ENCODE measurements at regions not wholly inside any gene's neighbourhood (a gene's known extent, or its start where the extent isn't known, plus 50 kb on each side); places are given as distances from the start of the nearest gene placed in this dataset.

- no peak for DNase-seq (ENCODE audit: extremely low spot score)
- no peaks in the 10 kb centered on the region for H3K9me3 ChIP-seq
- H3K27me3 ChIP-seq = no peaks in the 10 kb centered on the region
- no peaks in the 10 kb centered on the region for H3K4me1 ChIP-seq
- no peak for TF ChIP-seq POLR2AphosphoS5 (IDR thresholded peaks at IDR 0.05)
- TF ChIP-seq POLR2A (IDR thresholded peaks at IDR 0.05; ENCODE audit: low read depth) = no peak
- TF ChIP-seq EP300 (IDR thresholded peaks at IDR 0.05) = no peak
- no peak for TF ChIP-seq CTCF (IDR thresholded peaks at IDR 0.05)
- 47% methylated on average over 1 of the region's 1 CpG for WGBS
- no peaks in the 10 kb centered on the region for H3K36me3 ChIP-seq
- intact Hi-C loops (cut with DNase I) = no loop called here
- no peak overlapping the region for H3K4me3 ChIP-seq
- no peak overlapping the region for H3K27ac ChIP-seq (replicated peaks in 1 of 4)
Observed at GRCh38 chr7:14092331-14092730, 102.9 kb upstream of the ETV1 start.

GRCh38 chr7:14085901-14086300 is 96.4 kb upstream of the ETV1 start:
- 97% methylated on average over 1 of the region's 1 CpG for WGBS
- H3K4me1 ChIP-seq = no peaks in the 10 kb centered on the region
- peaks cover 0 to 12% (median 11%) of the 10 kb centered on the region in 4 donors for H3K9me3 ChIP-seq
- H3K27me3 ChIP-seq = no peaks in the 10 kb centered on the region
- no peak for DNase-seq (ENCODE audit: extremely low spot score)
- no peaks in the 10 kb centered on the region for H3K36me3 ChIP-seq
- H3K27ac ChIP-seq (replicated peaks in 1 of 4) = no peak overlapping the region
- TF ChIP-seq POLR2AphosphoS5 (IDR thresholded peaks at IDR 0.05) = no peak
- TF ChIP-seq EP300 (IDR thresholded peaks at IDR 0.05) = no peak
- TF ChIP-seq POLR2A (IDR thresholded peaks at IDR 0.05; ENCODE audit: low read depth) = no peak
- no peak for TF ChIP-seq CTCF (IDR thresholded peaks at IDR 0.05)
- H3K4me3 ChIP-seq = no peak overlapping the region
- intact Hi-C loops (cut with DNase I) = no loop called here

DNA sequence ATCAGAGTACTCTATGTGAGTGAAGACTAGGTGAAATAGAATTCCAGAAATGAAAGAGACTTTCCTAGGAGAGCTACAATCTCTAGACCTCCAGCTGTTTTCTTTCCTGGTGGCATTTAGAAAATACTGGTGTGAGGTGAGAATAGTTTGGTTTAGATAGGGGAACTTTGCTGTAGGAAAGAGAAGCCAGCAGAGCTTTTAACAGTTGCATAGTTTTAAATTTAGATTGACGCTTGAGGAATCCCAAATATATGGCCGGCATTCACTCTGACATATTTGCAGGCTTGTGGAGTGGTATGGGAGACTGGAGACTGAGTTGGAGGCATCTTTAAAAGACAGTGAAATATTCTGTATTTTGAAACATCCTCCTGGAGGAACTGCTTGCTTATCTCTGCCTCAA is 94.3 kb upstream of the ETV1 start:
- WGBS = 89% methylated on average over 2 of the region's 2 CpGs
- H3K27me3 ChIP-seq = no peaks in the 10 kb centered on the region
- H3K9me3 ChIP-seq = peaks cover 0 to 12% (median 11%) of the 10 kb centered on the region in 4 donors
- intact Hi-C loops (cut with DNase I) = no loop called here
- no peaks in the 10 kb centered on the region for H3K4me1 ChIP-seq
- TF ChIP-seq CTCF (IDR thresholded peaks at IDR 0.05) (no peak), POLR2AphosphoS5 (IDR thresholded peaks at IDR 0.05) (no peak), EP300 (IDR thresholded peaks at IDR 0.05) (no peak)
- no peaks in the 10 kb centered on the region for H3K36me3 ChIP-seq
- no peak overlapping the region for H3K27ac ChIP-seq (replicated peaks in 1 of 4)
- H3K4me3 ChIP-seq = no peak overlapping the region
- no peak for DNase-seq (ENCODE audit: extremely low spot score)

DNA sequence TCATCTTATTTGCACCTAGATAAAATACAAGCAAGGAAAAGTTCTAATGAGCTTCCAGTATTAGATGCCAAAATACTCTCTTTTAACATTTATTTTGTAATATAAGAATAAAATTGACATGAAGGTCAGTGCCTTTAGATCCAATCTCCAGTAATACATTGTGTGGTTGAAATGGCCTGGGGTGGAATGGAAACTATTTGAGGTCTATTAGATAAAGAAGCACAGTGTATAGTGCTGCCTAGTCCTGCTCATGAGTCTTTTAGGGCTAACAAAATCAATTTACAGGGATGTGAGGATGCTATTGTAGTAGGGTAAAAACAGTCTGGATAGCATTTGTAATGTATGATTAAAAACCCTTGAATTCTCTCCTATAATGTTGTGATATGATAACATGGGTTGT is 84.5 kb upstream of the ETV1 start:
- no peaks in the 10 kb centered on the region for H3K36me3 ChIP-seq
- DNase-seq (ENCODE audit: extremely low spot score) = no peak
- no peaks in the 10 kb centered on the region for H3K4me1 ChIP-seq
- no peak for TF ChIP-seq CTCF (IDR thresholded peaks at IDR 0.05)
- no peak for TF ChIP-seq EP300 (IDR thresholded peaks at IDR 0.05)
- TF ChIP-seq POLR2A (IDR thresholded peaks at IDR 0.05; ENCODE audit: low read depth) = no peak
- TF ChIP-seq POLR2AphosphoS5 (IDR thresholded peaks at IDR 0.05) = no peak
- H3K9me3 ChIP-seq = no peaks in the 10 kb centered on the region
- intact Hi-C loops (cut with DNase I) = no loop called here
- H3K27ac ChIP-seq (replicated peaks in 1 of 4) = no peak overlapping the region
- H3K4me3 ChIP-seq = no peak overlapping the region
- H3K27me3 ChIP-seq = no peaks in the 10 kb centered on the region

DNA sequence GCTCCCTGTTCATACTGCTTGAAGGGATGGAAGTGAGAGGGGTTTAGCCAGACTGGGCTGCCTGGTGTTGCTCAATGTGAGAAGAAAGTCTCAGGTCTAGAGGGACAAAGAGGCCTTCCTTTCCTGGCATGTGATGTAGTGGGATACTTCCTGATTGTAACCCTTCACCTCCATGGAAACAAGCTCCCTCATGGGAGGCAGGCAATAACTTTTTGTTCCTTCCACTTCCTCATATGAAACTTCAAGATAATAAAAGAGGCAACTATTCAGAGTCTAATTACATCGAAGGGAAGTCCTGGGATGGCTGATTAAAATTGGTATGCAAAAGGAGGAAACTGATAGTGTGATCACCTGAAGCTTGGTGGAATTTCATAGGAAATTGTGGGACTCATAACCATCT is 84.1 kb upstream of the ETV1 start:
- TF ChIP-seq POLR2A (IDR thresholded peaks at IDR 0.05; ENCODE audit: low read depth) (no peak), EP300 (IDR thresholded peaks at IDR 0.05) (no peak), POLR2AphosphoS5 (IDR thresholded peaks at IDR 0.05) (peak in 1 of 2 donors; percentile 47), CTCF (IDR thresholded peaks at IDR 0.05) (no peak)
- intact Hi-C loops (cut with DNase I) = no loop called here
- no peak for DNase-seq (ENCODE audit: extremely low spot score)
- no peaks in the 10 kb centered on the region for H3K36me3 ChIP-seq
- no peaks in the 10 kb centered on the region for H3K9me3 ChIP-seq
- no peaks in the 10 kb centered on the region for H3K27me3 ChIP-seq
- no peaks in the 10 kb centered on the region for H3K4me1 ChIP-seq
- no peak overlapping the region for H3K27ac ChIP-seq (replicated peaks in 1 of 4)
- no peak overlapping the region for H3K4me3 ChIP-seq
- 77% methylated on average over 1 of the region's 1 CpG for WGBS

Measured in esophagus muscularis mucosa (tissue), 4 donors.